HG02943 (cell line): ENCODE measurements at regions not wholly inside any gene's neighbourhood (a gene's known extent, or its start where the extent isn't known, plus 50 kb on each side); places are given as distances from the start of the nearest gene placed in this dataset.
"Not testable (repeated sequence)": the region's sequence is repeated elsewhere in the genome, so short reads cannot be mapped to it uniquely, and the experiment has no call there.

Source experiments
- ATAC-seq: cut with Tn5 transposase; IDR thresholded peaks from one replicate; pipeline ENCODE4 v1.9.1; 2021; ENCODE audit warnings: mild to moderate bottlenecking, low read depth, moderate library complexity; ENCODE audit not compliant: unreplicated experiment

DNA sequence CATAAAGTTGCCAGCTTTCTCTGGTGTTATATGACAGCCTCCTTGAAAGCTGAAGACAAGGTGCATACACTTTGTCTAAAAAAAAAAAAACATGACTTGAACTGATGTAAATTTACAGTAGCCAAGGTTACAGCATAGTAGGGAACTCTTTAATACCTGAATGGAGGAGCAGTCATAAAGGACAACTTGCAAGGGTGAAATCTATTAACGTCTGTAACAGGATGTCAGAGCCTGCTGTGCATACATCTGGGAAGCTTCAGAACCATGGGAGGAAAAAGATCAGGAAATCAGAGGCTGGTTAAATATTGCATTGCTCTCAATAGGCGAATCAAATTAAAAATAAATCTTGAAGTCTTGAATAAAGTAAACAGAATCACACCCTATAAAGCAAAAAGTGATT, 484.0 kb upstream of the CTSO start:
- ATAC-seq: no peak

DNA sequence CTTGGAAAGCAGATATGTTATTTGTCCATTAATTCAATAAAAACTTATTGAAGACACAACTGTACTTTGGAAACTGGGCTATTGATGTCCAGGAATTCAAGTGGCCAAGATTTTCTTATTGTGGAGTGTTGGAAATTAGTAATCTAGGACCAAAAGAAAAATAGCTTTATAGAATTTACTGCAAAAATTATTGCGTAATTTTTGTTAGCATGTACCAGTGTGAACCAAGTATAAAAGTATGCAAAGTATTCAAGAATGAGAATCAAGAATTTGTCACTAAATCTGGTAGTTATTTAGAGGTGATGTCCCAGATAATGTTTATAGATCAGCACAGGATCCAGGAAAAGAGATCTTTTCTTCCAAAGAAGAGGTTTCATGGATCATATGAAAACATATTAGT, 468.9 kb upstream of the CTSO start:
- ATAC-seq: no peak

DNA sequence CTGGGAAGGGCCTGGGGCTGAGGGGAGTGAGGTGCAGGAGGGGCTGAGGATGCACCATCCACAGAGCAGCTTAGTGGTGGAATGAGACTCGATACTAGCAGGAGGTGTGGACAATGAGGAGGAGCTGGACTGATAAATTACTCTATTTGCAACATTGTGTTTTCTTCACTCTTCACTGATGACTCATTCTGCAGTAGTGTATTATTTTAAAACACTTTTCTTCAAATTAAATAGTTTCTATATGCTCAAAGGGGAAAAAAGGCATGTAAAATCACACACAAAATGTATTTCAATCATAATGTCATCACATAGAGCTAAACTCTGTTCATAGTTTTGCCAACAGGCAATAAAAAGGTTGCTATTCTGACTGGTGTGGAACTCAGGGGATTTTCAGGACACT, 467.0 kb upstream of the CTSO start:
- no peak for ATAC-seq

DNA sequence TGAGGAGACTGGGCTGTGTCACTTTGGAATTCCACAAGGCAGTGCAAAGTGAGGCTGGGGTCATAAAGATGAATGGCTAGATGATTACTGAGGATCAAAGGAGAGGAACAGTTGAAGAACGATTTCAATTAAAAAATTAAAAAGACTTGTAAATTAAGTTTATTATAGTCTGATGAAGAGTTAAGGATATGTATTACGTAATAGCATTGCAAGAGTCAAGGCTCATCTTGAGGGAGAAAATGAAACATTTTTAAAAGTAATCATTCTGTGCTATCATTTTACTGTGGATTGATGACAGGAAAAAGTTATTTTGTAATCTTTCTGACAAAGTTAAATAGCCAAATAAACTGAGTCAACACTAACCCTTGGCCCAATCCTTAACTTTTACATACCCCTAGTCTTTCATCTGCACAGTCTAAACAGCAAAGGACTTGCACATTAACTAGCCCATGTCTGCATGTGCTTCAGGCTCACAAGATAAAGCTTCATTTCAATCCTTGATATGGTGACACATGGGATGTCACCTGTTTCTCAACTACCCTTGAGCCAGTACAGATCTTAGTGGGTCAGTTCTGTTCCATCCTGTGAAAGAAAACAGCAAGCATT, 465.5 kb upstream of the CTSO start:
- ATAC-seq: no peak

DNA sequence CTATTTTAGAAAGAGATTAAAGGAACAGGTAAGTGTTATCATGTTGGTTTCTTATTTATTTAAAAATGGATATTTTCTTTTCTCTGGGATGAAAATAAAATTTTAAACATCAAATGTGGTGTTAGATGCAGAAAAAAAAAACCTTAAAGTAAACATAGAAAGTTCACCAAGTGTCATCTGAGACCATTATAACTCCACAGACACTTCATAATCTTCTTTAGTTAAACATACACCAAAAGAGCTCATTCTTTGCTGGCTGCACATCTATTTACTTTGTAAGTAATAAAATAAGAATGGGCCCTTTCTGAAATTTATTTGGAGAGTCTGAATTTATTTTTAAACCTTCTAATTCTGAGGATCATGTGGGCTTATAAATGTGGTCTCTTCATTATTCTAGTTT, 460.7 kb upstream of the CTSO start:
- no peak for ATAC-seq

DNA sequence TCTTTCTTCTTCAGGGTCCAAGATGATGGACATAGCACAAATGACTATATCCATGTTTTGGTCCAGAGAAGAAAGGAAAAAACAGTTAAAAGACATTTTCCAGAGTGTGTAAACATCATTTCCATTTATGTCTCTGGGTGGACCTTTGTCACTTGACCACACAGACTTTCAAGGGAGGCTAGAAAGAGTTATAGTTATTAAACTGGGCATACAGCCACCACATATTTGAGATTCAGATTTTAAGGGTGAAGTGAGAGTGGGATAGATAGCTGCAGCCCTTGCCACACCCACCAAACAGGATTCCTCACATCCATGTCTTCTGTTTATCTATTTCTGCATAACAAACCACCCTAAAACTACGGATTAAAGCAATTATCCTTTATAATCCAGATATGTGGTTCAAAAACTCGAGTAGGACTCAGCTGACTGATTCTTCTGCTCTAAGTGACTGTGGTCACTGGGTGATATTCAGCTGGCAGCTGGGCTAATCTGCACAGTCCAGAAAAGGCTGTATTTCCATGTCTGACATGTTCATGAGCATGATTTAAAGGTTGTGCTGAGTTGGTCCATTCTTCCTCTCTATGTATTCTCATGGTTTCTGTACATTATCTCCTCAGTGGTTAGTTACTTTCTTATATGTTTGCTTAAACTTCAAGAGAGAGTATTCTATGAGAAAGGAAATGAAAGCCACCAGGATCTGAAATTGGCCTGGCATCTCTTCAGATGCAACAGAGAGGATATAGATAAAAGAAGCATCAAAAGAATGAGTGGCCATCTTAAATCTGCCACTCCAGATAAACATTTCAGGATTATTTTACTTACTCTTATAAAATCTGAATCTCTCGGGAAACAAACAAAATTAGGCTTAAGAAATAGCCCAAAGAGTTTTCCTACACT, 459.8 kb upstream of the CTSO start:
- ATAC-seq: no peak

DNA sequence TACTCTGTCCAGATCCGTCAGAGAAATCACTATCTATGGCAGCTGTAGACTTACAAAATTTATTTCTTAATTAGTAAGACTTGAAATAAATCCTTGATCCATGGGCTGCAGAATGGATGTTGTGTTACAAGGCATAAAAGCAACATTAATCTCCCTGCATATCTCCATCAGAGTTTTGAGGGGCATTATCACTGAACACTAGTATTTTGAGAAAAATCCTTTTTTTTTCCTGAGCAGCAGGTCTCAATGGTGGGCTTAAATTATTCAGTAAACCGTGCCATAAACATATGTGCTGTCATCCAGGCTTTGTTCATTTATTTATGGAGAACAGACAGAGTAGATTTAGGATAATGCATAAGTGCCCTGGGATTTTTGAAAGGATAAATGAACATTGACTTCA, 457.9 kb upstream of the CTSO start:
- no peak for ATAC-seq

DNA sequence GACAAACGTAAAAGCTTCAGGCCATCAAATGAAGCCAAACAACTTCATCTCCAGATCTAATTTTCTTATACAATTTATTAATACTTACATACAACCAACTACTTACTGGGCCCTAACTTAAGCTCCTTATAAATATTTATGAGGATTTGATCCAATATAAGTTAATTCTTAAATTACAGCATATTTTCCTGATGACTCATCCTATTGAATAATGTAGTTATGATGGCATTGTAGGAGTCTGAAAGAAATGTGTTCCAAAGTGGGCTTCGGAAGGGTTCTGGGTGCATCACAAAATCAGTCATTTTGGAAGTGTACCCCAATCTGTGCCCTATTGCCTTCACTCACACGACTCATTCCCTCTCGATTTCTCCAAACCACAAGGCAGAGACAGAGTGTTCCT, 455.1 kb upstream of the CTSO start:
- no peak for ATAC-seq

DNA sequence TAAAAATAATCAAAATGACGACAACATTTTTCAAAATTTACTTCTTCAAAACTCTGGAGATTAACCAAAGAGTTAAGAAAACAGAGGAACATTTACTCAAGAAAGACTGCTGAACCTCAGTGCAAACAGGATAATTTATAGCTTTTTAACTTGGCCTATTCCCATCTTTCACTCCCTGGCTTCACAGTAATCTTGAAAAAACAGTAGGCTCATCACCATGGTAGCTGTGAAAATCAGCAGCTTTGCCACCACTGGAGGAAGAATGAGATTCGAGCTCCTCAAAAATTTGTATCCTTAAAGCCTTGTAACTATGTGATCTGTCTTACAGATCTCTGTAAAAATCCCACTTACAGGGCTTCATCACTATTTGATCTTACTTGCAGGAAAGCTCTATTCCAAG, 447.7 kb upstream of the CTSO start:
- no peak for ATAC-seq

DNA sequence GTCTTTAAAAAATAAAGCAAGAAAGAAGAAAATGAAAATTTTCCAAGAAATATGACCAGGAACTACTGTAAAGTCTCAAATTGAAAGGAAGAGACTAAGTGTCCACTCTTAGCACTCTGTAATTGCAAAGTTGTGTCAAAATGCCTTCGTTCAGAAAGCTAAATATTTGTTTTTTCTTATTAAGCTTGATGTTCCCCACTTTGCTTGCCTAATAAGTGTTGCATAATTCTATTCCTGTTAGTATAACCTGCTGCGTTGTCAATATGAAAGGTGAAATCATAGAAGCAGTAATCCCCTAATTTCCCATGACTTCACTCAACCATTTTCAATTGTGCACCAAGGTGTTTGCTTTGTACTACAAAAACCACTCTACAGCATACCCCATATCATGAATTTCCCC, 442.9 kb upstream of the CTSO start:
- no peak for ATAC-seq

DNA sequence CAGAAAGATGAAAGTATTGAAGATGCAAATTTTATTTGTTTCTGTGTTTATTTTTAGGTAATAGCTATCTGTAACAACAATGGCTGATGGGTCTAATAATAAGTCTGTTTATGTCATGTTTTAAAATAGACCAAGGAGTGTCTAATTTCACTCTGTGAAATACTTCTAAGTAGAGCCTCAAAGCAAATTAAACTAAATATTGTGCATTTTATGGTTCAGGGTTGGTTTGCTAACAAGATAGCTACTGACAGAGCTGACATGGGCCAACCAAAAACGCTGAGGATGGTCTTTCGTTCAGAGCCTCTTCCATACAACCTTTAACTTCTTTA, 437.6 kb upstream of the CTSO start:
- no peak for ATAC-seq

DNA sequence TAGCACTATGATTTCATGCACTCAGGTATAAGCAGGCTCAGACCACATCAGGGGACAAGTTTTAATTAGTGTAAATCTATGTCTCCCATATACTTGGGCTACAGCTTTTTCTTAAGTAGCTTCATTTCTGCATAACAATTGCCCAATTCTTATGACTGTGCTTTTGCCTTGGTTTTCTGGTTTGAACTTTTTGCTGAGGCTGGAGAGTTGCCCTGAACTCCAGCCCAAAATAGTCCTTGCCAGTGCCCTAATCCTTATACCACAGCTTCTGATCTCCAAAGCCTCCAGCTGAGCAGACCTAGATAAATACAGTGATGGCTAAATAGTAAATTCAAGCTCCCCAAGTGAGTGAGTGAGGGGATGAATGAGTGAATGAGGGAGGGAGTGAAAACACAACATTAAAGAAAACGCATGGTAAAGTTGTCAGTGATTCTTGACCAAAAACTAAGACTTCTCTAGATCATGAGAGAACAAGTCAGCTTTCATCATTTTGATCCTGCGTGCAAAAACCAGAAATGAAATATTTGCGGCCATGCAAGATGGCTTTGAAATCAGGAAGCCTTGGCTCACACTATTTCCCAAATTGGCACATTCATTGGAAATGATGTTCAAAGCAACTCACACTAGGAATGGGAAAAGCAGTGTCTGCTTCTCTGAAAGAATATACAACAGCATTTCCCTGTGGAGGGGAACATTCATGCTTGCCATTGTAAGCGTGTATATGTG, 437.1 kb upstream of the CTSO start:
- no peak for ATAC-seq

DNA sequence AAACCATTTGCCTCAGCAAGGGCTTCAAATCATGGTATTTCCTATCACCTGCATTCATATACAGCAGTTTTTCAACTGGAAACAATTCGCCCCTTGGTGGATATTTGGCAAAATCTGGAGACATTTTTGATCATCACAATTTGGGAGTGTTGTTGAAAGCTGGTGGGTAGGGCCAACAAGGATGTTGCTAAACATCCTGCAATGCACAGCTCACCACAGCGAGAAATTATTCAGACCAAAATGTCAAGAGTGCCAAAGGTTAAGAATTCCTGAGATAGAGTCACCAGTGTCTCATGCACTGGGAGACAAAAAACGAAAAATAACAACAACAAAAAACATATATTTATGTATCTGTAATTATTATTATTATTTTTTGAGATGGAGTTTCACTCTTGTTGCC, 435.2 kb upstream of the CTSO start:
- no peak for ATAC-seq

DNA sequence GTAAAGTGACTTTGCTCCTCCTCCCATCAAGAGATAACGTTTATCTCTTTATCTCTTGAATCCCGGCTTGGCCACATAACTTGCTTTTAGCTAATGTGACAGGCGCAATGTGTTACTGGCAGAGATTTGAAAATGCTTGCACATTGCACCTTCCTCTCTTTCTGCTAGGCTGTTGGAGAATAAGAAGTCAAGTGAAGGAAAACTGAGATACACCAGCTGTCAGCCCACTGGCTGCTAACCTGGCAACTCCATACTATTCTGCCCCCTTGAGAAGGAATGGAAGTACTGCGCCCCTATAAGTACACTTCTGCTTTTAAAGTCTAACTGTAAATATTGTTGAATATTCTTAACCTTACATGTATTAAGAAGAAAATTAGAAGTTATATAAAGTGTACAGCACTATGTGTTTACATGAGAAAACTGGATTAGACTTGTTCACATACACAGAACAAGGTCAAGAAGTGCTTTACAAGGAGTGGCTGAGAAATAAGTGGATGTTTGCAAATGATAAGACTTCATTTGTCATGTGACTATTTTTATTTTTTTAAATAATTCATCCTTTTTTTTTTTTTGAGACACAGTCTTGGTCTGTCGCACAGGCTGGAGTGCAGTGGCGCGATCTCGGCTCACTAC, 424.5 kb upstream of the CTSO start:
- peak; percentile 85 for ATAC-seq

DNA sequence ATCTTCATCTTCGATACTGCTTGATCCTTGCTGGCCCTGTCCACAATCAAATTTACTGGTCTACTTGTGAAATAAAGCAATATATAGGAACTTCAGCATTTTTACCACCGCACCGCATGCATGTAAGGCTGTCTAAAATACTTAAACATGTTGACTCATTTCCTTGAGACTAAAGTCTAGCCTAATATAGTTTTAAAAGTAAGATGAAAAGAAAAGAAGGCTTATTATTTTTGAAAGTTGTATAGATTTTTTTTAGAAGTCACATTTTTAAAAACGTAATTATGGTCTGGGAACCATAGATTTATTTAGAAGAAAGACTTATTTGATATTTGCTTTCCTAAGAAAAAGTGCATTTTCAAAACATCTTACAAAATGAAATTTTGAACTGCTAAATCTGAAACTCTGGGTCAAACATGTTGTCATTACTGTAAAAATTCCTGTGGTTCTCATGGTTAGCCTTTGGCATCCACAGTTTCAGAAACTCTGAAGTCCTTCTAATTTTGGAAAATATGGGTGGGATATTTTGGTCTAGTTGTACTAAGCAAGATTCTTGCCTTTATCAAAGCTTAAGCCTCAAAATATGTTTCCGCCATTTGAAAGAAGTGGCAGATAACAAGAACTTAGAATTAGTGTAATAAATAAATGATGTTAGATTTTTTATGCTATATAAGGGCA, 423.5 kb upstream of the CTSO start:
- ATAC-seq: no peak

DNA sequence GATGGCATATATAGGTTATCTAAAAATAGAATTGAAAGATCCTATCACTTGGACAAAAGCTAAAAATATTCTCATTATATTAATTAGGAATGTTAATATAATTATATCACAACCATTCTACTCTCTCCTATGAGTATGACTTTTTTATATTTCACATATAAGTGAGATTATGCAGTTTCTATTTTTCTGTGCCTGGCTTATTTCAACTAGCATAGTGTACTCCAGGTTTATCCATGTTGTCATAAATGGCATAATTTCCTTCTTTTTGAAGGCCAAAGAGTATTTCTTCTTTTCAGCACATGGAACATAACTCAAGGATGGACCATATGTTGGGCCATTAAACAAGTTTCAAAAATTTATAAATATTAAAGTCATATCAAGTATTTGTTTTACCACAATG, 421.2 kb upstream of the CTSO start:
- no peak for ATAC-seq

DNA sequence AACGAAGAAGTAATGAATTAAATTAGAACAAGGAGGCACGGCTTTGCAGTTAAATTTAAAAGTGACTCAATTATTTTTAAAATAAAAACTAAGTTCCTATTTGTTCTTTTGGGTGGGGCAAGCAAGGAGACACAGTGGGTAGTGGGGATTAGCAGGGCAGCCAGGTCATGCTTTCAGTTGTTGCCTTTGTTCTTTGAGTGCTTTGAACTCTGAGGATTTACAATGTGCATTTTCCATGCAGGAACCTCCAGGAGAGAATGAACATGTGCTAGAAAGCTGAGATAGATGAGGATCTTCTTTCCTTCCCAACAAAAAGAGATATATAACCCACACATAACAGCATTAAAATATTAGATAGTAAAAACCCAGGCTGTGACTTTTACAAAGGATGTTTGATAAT, 420.4 kb upstream of the CTSO start:
- no peak for ATAC-seq

DNA sequence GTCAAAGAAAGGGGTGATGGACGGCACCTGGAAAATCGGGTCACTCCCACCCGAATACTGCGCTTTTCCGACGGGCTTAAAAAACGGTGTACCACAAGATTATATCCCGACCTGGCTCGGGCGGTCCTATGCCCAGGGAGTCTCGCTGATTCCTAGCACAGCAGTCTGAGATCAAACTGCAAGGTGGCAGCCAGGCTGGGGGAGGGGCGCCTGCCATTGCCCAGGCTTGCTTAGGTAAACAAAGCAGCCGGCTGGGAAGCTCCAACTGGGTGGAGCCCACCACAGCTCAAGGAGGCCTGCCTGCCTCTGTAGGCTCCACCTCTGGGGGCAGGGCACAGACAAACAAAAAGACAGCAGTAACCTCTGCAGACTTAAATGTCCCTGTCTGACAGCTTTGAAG, 413.8 kb upstream of the CTSO start:
- ATAC-seq: not testable (repeated sequence)

DNA sequence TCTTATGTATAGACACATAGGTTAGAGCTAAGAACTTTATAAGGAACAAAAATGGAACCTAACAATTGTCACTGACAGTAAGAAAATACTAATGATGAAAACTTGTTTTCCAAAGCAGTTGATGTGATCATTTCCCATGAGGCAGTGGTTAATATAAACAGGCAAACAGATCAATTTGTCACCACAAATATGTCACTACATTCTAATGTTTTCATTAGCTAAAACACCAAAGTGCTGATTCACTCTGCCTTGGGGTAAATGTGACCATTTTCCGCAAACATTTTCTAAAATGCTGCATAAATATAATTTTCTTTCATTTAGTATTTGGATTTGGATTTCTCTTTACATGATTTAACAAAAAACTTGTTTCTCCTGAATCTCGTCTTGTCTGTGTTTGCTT, 408.9 kb upstream of the CTSO start:
- ATAC-seq: no peak

DNA sequence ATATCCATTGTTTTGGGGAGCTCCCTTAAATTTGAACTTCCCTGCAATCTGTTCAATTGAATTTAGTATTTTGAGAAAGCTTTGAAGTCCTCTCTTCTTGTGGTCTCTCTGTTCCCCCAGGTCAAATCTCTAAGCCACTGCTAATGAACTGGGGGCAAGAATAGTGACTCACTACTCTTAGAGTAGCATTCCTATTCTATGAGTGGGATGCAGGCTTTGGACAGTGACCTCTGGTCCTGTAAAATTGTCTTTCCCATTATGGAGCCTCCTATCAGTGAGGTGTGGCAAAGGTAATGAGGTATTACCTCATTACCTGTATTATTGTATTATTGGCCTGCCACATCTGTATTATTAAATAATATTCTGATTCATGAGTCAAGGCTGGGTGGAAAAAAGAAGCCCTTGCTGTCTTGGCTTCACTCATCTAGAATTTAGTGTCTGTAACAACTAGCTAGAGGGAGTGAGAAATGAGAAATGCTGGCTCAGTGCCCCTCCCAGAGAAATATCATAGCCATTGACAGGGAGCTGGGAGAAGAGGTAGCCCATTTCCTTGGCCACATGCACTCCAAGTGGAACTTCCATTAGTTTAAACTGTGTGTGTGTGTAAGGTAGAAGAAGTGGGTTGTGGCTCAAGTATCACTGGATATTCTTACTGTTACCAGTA, 393.9 kb upstream of the CTSO start:
- no peak for ATAC-seq
